GM12891 (cell line): ENCODE measurements at regions not wholly inside any gene's neighbourhood (a gene's known extent, or its start where the extent isn't known, plus 50 kb on each side); places are given as distances from the start of the nearest gene placed in this dataset.
"Not testable (repeated sequence)": the region's sequence is repeated elsewhere in the genome, so short reads cannot be mapped to it uniquely, and the experiment has no call there.

Experiments used
- DNase-seq: peaks from one replicate; pipeline ENCODE4 v3.0.0; 2011; ENCODE audit warnings: low spot score; ENCODE audit not compliant: insufficient read length
- FAIRE-seq: peaks from 2 replicates; lab custom pipeline; 2011; peaks lifted over from hg19 to GRCh38; lab: Jason Lieb, UNC
- PAX5 ChIP-seq: IDR thresholded peaks from 2 replicates; pipeline ENCODE4 v1.6.1; 2011; ENCODE audit warnings: low read length, moderate library complexity, mild to moderate bottlenecking; ENCODE audit not compliant: insufficient read depth, severe bottlenecking
- POLR2A ChIP-seq: IDR thresholded peaks from 2 replicates; pipeline ENCODE4 v1.6.1; 2011; ENCODE audit warnings: low read depth, low read length, control low read depth
- POLR2AphosphoS5 ChIP-seq: IDR thresholded peaks from 2 replicates; pipeline ENCODE4 v1.6.1; 2011; ENCODE audit warnings: low read depth, low read length, control low read depth
- POU2F2 ChIP-seq: IDR thresholded peaks from 2 replicates; pipeline ENCODE4 v1.6.1; 2011; ENCODE audit warnings: low read depth, mild to moderate bottlenecking, control low read depth, low read length, moderate library complexity
- SPI1 ChIP-seq: IDR thresholded peaks from 2 replicates; pipeline ENCODE4 v1.6.1; 2011; ENCODE audit warnings: low read depth, low read length, control low read depth
- TAF1 ChIP-seq: IDR thresholded peaks from 2 replicates; pipeline ENCODE4 v1.6.1; 2011; ENCODE audit warnings: low read depth, low read length, control low read depth

DNA sequence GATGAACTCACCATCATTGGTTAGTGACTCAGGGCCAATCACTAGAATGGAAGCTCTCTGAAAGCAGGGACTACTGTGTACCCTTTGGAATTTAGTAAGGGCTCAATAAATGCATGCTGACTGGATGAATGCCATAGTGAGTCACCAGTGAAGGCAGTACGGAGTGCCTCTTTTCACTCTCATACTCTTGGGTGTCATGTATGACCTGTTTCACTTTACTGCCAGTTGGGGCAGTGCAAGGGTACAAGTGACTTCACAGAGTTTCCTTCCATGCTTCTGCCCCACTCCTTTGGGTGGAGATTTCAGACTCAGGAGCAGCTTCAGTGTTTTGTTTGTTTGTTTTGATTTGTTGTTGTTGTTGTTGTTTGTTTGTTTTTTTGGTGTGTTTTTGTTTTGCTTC is 57.7 kb downstream of the SOX3 start:
- DNase-seq (no peak), FAIRE-seq (no peak)
- no peak for TF ChIP-seq POU2F2
- TF ChIP-seq PAX5 = no peak
- TF ChIP-seq POLR2A = no peak

DNA sequence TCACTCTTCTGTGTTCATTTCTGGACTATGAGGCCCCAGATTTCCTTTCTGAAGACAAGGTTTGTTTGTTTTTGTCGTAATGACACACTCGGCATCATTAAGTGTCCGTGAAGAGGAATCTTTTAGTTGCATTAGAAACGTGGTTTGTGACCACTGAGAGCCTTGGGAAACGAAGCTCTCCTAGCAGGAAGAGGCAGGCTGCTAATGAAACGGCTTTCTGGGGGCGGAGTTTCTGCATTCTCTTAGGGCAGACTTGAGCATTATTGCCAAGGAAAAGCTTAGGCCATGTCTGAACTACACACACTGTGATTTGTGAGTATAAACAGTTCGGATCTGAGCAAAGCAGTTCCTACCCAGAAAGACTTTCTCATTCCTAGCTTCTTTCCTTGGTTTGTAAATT is 64.0 kb downstream of the SOX3 start:
- no peak for DNase-seq
- no peak for FAIRE-seq
- TF ChIP-seq TAF1 (no peak), POLR2AphosphoS5 (no peak), POLR2A (no peak), PAX5 (no peak), SPI1 (no peak), POU2F2 (no peak)

DNA sequence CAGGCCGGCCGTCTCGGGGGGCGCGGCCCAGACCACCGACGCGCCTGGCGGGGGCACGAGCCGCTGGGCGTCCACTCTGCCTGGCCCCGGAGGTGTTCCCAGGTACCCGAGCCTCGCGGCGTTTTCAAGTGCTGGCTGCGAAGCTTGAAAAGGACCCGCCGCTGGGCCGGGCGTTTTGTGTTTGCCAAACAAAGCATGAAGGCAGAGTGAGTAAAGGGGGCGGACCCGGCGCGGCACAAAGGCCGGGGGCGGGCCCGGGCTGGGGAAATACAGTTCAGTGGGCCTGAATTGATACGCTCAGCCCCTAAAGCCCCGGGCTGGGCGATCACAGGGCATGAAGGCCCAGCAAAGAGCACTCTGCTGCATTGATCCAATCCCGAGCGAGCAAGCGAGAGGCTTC is 65.4 kb downstream of the SOX3 start:
- no peak for FAIRE-seq
- TF ChIP-seq POLR2AphosphoS5 (no peak), POLR2A (no peak), PAX5 (no peak), POU2F2 (no peak), TAF1 (no peak), SPI1 (no peak)

DNA sequence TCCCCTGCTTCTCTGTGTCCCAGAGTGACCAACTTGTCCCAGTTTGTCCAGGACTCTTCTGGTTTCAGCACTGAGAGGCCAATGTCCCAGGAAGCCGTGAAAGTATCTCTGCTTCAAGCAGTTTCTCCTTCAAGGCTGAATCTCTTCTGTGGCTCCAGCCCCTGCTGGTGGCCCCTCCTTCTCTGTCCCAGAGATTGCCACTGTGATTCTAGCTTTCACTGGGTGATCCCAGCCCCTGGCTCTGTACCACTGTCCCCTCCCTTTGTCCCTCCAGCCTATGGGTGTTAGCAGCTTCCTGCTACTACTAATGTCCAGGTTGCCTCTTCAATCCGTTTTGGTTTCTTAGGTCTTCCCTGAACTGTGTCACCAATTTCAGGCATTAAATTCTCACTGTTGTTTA is 70.5 kb downstream of the SOX3 start:
- no peak for TF ChIP-seq TAF1
- TF ChIP-seq SPI1 = no peak
- TF ChIP-seq PAX5 = no peak
- TF ChIP-seq POU2F2 = no peak
- TF ChIP-seq POLR2AphosphoS5 = no peak
- TF ChIP-seq POLR2A = no peak
- FAIRE-seq = no peak
- DNase-seq = no peak

More for the DNA sequence above, 65.4 kb downstream of the SOX3 start:
- no peak for DNase-seq

DNA sequence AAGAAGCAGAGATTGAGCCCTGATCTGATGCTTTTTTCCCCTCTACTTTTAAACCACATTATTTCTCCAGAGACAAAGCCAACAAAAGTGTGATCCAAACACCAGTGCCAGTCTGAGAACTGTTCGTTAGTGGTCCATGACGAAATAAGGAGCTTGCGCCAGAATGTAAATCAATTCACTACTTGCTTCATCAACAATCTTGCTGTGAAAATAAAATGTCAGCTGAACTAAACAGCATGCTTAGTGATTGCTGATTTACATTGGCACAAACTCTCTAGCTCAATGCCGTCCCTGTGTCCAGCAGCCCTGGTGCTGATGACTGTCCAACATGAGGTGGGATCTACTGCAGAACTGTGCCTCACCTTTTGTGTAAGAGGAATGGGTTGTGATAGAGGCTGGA is 71.3 kb downstream of the SOX3 start:
- TF ChIP-seq PAX5 (no peak), POU2F2 (no peak), POLR2AphosphoS5 (no peak), POLR2A (no peak), SPI1 (no peak), TAF1 (no peak)
- DNase-seq = no peak
- no peak for FAIRE-seq

DNA sequence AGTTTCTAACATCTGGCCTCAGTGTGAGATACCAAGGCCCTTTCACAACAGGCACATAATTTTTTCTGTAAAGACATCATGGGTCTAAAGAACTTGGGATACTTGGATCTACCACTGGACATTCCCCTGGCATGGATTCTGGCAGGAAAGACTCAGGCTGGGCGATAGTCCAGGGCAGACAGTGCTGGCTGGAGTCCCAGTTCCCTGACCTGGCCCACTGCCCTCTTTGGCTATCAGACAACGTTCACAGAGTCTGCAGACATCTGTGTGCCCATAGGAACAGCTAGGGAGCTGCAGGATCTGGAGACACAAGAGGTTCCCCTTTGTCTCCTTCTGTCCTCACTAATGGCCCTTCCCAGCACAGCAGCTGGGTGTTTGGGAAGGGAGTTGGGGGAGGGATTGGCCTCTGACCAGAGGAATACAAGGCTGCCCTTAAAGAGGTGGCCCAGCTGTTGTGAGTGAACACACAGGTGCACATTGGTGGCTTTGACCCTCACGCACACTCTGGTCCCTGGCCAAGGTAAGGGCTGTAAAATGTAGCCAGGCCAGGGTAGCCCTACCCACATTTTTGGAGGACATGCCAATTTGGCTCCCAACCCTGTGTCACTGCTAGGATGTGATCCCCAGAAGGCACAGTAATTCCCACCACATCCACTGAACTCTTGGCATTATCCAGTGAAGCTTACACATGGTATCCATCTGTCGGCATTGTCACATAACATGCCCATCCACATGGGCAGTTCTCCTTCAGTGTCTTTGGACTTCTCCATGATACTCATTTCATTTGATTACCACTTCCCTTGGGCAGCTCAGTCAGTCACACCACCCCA is 72.3 kb downstream of the SOX3 start:
- FAIRE-seq = no peak
- DNase-seq = no peak
- TF ChIP-seq PAX5 = no peak
- TF ChIP-seq POLR2AphosphoS5 = no peak
- no peak for TF ChIP-seq POU2F2
- TF ChIP-seq POLR2A = no peak
- no peak for TF ChIP-seq SPI1
- no peak for TF ChIP-seq TAF1

DNA sequence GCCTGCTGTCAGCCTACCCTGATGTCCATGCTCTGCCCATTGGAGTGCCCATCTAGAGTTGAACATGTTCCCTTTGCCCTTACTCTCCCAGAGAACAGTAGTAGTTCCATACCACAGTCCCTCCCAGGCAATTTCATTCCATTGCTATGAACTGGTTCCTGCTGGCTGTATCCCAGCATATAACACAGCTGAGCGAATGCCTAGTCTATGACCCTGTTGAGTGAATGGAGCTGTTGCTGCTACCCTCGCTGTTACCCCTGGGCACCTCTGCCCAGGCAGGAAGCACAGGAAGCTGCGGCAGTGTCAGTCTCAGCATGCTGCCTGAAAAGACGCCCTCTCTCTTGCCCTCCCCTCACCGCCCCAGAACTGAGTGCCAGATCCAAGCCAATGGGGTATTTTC is 73.3 kb downstream of the SOX3 start:
- no peak for FAIRE-seq
- no peak for DNase-seq
- TF ChIP-seq POLR2A = no peak
- no peak for TF ChIP-seq TAF1
- no peak for TF ChIP-seq POLR2AphosphoS5
- no peak for TF ChIP-seq PAX5
- TF ChIP-seq SPI1 = no peak
- TF ChIP-seq POU2F2 = no peak

DNA sequence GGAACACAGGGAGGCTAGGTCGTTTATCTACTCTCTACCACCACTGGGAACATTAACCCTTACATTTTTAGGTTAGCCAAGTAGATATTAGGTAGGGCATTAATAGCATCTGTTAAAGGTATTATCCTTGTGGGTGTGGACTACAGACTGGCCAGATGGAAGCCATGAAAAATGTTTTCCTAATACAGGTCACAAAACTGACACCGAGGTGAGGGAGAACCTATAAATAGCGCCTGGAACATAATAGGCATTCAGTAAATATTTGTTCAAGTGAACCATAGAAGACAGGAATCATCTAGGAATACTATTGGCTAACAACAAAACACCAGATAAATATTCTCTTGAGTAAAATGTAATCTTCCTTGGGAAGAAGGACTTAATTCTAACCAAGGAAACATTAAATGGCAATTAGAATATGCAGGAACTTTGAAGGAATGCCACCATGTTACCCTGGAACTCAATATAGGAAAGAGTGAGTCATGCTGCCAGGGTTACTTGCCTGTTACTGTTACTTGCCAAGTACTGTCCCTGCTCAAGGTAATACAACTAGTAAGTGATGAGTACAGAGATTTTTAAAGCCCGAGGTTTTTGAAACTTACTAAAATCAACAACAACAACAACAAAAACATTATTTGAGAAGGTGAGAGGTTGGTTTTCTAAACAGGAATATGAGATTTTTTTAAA is 79.0 kb downstream of the SOX3 start:
- no peak for TF ChIP-seq POLR2A
- no peak for TF ChIP-seq POLR2AphosphoS5
- TF ChIP-seq SPI1 = no peak
- DNase-seq (no peak), FAIRE-seq (no peak)

DNA sequence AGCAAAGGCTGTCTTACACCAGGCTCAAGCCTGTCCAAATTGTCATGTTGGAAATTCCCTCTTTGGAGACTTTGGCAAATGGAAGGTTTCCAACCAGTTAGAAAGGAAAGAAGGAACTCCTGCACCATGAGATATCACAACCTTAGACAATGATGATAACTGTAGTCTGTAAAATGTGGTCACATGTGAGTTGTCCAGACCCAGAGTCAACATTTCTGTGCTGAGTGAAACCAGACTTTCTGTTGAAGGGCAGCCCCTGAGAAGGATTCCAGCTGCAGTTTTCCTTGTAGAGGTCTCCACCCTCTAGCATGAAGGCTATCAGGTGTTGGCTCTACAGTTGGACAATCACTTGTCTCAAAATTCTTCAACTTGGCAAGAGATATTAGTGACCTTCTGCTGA is 82.4 kb downstream of the SOX3 start:
- FAIRE-seq = no peak
- TF ChIP-seq POLR2A (no peak), PAX5 (no peak), TAF1 (no peak), POU2F2 (no peak), POLR2AphosphoS5 (no peak), SPI1 (no peak)
- DNase-seq = no peak

DNA sequence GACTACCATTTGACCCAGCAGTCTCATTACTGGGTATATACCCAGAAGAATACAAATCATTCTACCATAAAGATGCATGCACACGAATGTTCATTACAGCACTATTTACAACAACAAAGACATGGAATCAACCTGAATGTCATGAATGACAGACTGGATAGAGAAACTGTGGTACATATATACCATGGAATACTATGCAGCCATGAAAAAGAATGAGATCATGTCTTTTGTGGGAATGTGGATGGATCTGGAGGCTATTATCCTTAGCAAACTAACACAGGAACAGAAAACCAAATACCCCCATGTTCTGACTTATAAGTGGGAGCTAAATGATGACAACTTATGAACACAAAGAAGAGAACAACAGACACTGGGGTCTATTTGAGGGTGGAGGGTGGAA is 102.7 kb downstream of the SOX3 start:
- not testable (repeated sequence) for FAIRE-seq, DNase-seq

DNA sequence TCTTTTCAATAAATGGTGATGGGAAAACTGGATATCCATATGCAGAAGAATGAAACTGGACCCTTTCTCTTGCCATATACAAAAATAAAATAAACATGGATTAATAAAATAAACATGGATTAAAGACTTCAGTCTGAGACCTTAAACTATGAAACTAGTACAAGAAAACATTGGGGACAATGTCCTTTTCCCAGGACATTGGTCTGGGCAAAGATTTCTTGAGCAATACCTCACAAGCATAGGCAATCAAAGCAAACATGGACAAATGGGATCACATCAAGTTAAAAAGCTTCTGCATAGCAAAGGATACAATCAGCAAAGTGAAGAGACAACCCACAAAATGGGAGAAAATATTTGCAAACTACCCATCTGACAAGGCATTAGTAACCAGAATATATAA is 108.5 kb downstream of the SOX3 start:
- not testable (repeated sequence) for DNase-seq, FAIRE-seq
